ENCODE measurements at regions not wholly inside any gene's neighbourhood (a gene's known extent, or its start where the extent isn't known, plus 50 kb on each side); places are given as distances from the start of the nearest gene placed in this dataset.

GRCh38 chr11:95330302-95330701, 99.3 kb upstream of the SESN3 start:
- DNase-seq (no peak), ATAC-seq (no peak)
- no peak for TF ChIP-seq POLR2A (IDR thresholded peaks at IDR 0.05)
- no peak for TF ChIP-seq CTCF (IDR thresholded peaks at IDR 0.05)
- H3K9me3 ChIP-seq: no peaks in the 10 kb centered on the region
- no peaks in the 10 kb centered on the region for H3K36me3 ChIP-seq
- no peak overlapping the region for H3K27ac ChIP-seq
- H3K4me3 ChIP-seq: no peak overlapping the region
- no peaks in the 10 kb centered on the region for H3K4me1 ChIP-seq
- H3K27me3 ChIP-seq: no peaks in the 10 kb centered on the region
- no CpG with 5 or more reads among the region's 1 CpG for WGBS (ENCODE audit: insufficient coverage, low coverage, low lambda C conversion rate, missing lambda C conversion rate)
- intact Hi-C loops (cut with DNase I): no loop called here

- intact Hi-C loops (cut with DNase I): no loop called here
- Histone ChIP-seq H3K27ac (no peak overlapping the region), H3K4me1 (no peaks in the 10 kb centered on the region), H3K4me3 (no peak overlapping the region), H3K9me3 (no peaks in the 10 kb centered on the region), H3K27me3 (no peaks in the 10 kb centered on the region), H3K36me3 (no peaks in the 10 kb centered on the region)
- no peak for DNase-seq
- 68% methylated on average over 2 of the region's 2 CpGs for WGBS (ENCODE audit: insufficient coverage, low coverage, low lambda C conversion rate, missing lambda C conversion rate)
- TF ChIP-seq POLR2A (IDR thresholded peaks at IDR 0.05) (no peak), CTCF (IDR thresholded peaks at IDR 0.05) (no peak)
- no peak for ATAC-seq
Observed at GRCh38 chr11:95327273-95327948, 96.4 kb upstream of the SESN3 start.

- H3K27me3 ChIP-seq: no peaks in the 10 kb centered on the region
- ATAC-seq: no peak
- no peaks in the 10 kb centered on the region for H3K4me1 ChIP-seq
- H3K9me3 ChIP-seq: no peaks in the 10 kb centered on the region
- DNase-seq: no peak
- TF ChIP-seq CTCF (IDR thresholded peaks at IDR 0.05): no peak
- no peak for TF ChIP-seq POLR2A (IDR thresholded peaks at IDR 0.05)
- 85% methylated on average over 8 of the region's 8 CpGs for WGBS (ENCODE audit: insufficient coverage, low coverage, low lambda C conversion rate, missing lambda C conversion rate)
- no peak overlapping the region for H3K4me3 ChIP-seq
- intact Hi-C loops (cut with DNase I): no loop called here
- no peaks in the 10 kb centered on the region for H3K36me3 ChIP-seq
- no peak overlapping the region for H3K27ac ChIP-seq
Observed at GRCh38 chr11:95325777-95326258, 94.8 kb upstream of the SESN3 start.

- no peak overlapping the region for H3K4me3 ChIP-seq
- intact Hi-C loops (cut with DNase I): no loop called here
- H3K4me1 ChIP-seq: no peaks in the 10 kb centered on the region
- H3K27me3 ChIP-seq: no peaks in the 10 kb centered on the region
- no peaks in the 10 kb centered on the region for H3K36me3 ChIP-seq
- WGBS (ENCODE audit: insufficient coverage, low coverage, low lambda C conversion rate, missing lambda C conversion rate): 100% methylated on average over 1 of the region's 1 CpG
- ATAC-seq: no peak
- no peaks in the 10 kb centered on the region for H3K9me3 ChIP-seq
- no peak overlapping the region for H3K27ac ChIP-seq
- DNase-seq: no peak
- no peak for TF ChIP-seq CTCF (IDR thresholded peaks at IDR 0.05)
Observed at GRCh38 chr11:95324826-95325225, 93.8 kb upstream of the SESN3 start.

- ATAC-seq (no peak), DNase-seq (no peak)
- no peak overlapping the region for H3K27ac ChIP-seq
- H3K9me3 ChIP-seq: no peaks in the 10 kb centered on the region
- no peaks in the 10 kb centered on the region for H3K27me3 ChIP-seq
- H3K36me3 ChIP-seq: no peaks in the 10 kb centered on the region
- no peaks in the 10 kb centered on the region for H3K4me1 ChIP-seq
- no peak for TF ChIP-seq POLR2A (IDR thresholded peaks at IDR 0.05)
- no peak for TF ChIP-seq CTCF (IDR thresholded peaks at IDR 0.05)
- H3K4me3 ChIP-seq: no peak overlapping the region
- intact Hi-C loops (cut with DNase I): no loop called here
Observed at GRCh38 chr11:95322539-95322938, 91.5 kb upstream of the SESN3 start.

All from right lobe of liver (tissue), 6 donors.